ENCODE measurements at regions not wholly inside any gene's neighbourhood (a gene's known extent, or its start where the extent isn't known, plus 50 kb on each side); places are given as distances from the start of the nearest gene placed in this dataset.

- peak in 7 of 8 experiments; percentile 64 to 84 (median 80) for ATAC-seq (replicated peaks in 6 of 8)
- 1 to 82% (median 52%) methylated on average over 4 to 12 of the region's 14 CpGs; no CpG with 5 or more reads in 1 of the 10 experiments for WGBS, 10 experiments
- peaks cover 42 to 53% of the 10 kb centered on the region in 2 donors for H3K4me1 ChIP-seq (replicated peaks in 1 of 2)
- H3K4me3 ChIP-seq: no peak overlapping the region
- H3K27ac ChIP-seq: peak overlapping the region in 1 of 2 donors; percentile 39
- in situ Hi-C loops (cut with MboI; ENCODE audit: low pct_unique_long_range_greater_than_20kb in 2 of 9, low sequenced_read_pairs in 9 of 9, unreplicated experiment in 9 of 9): no loop called here
These were observed 281.7 kb downstream of the TMEM38B start for GRCh38 chr9:105975886-105976645.

- H3K4me3 ChIP-seq: no peak overlapping the region
- peaks cover 39 to 48% of the 10 kb centered on the region in 2 donors for H3K4me1 ChIP-seq (replicated peaks in 1 of 2)
- no peak overlapping the region for H3K27ac ChIP-seq
- ATAC-seq (replicated peaks in 6 of 8): no peak
- 11 to 66% (median 56%) methylated on average over 1 to 7 of the region's 7 CpGs; no CpG with 5 or more reads in 3 of the 10 experiments for WGBS, 10 experiments
- in situ Hi-C loops (cut with MboI; ENCODE audit: low pct_unique_long_range_greater_than_20kb in 2 of 9, low sequenced_read_pairs in 9 of 9, unreplicated experiment in 9 of 9): no loop called here
These were observed 284.0 kb downstream of the TMEM38B start for GRCh38 chr9:105978336-105978735.

- in situ Hi-C loops (cut with MboI; ENCODE audit: low pct_unique_long_range_greater_than_20kb in 2 of 9, low sequenced_read_pairs in 9 of 9, unreplicated experiment in 9 of 9): no loop called here
These were observed 284.5 kb downstream of the TMEM38B start for GRCh38 chr9:105978826-105979225.

GRCh38 chr9:105979290-105979689, 284.9 kb downstream of the TMEM38B start:
- Histone ChIP-seq H3K4me3 (no peak overlapping the region), H3K4me1 (replicated peaks in 1 of 2) (peaks cover 39 to 49% of the 10 kb centered on the region in 2 donors), H3K27ac (no peak overlapping the region)
- WGBS, 10 experiments: 13 to 100% (median 83%) methylated on average over 1 to 2 of the region's 2 CpGs
- ATAC-seq (replicated peaks in 6 of 8): no peak
- in situ Hi-C loops (cut with MboI; ENCODE audit: low pct_unique_long_range_greater_than_20kb in 2 of 9, low sequenced_read_pairs in 9 of 9, unreplicated experiment in 9 of 9): no loop called here

More at GRCh38 chr9:105978826-105979225, 284.5 kb downstream of the TMEM38B start:
- Histone ChIP-seq H3K4me3 (no peak overlapping the region), H3K27ac (no peak overlapping the region), H3K4me1 (replicated peaks in 1 of 2) (peaks cover 39 to 48% of the 10 kb centered on the region in 2 donors)
- no peak for ATAC-seq (replicated peaks in 6 of 8)
- 0 to 71% (median 26%) methylated on average over 1 to 3 of the region's 3 CpGs; no CpG with 5 or more reads in 3 of the 10 experiments for WGBS, 10 experiments

- Histone ChIP-seq H3K4me1 (replicated peaks in 1 of 2) (peaks cover 0 to 13% of the 10 kb centered on the region in 2 donors), H3K4me3 (no peak overlapping the region), H3K27ac (no peak overlapping the region)
- ATAC-seq (replicated peaks in 6 of 8): peak in 3 of 8 experiments; percentile 39 to 75 (median 65)
- WGBS, 10 experiments: 0 to 67% (median 21%) methylated on average over 1 to 2 of the region's 2 CpGs; no CpG with 5 or more reads in 2 of the 10 experiments
- in situ Hi-C loops (cut with MboI; ENCODE audit: low pct_unique_long_range_greater_than_20kb in 2 of 9, low sequenced_read_pairs in 9 of 9, unreplicated experiment in 9 of 9): no loop called here
These were observed 290.4 kb downstream of the TMEM38B start for GRCh38 chr9:105984714-105985113.

- H3K4me3 ChIP-seq: no peak overlapping the region
These were observed 298.9 kb downstream of the TMEM38B start for GRCh38 chr9:105993116-105993854.

GRCh38 chr9:105993921-105994715, 299.8 kb downstream of the TMEM38B start:
- in situ Hi-C loops (cut with MboI; ENCODE audit: low pct_unique_long_range_greater_than_20kb in 2 of 9, low sequenced_read_pairs in 9 of 9, unreplicated experiment in 9 of 9): no loop called here
- Histone ChIP-seq H3K4me3 (no peak overlapping the region), H3K4me1 (replicated peaks in 1 of 2) (peaks cover 7 to 8% of the 10 kb centered on the region in 2 donors), H3K27ac (no peak overlapping the region)
- ATAC-seq (replicated peaks in 6 of 8): no peak
- WGBS, 10 experiments: 10 to 94% (median 86%) methylated on average over 2 to 8 of the region's 8 CpGs; no CpG with 5 or more reads in 1 of the 10 experiments

More at GRCh38 chr9:105993116-105993854, 298.9 kb downstream of the TMEM38B start:
- in situ Hi-C loops (cut with MboI; ENCODE audit: low pct_unique_long_range_greater_than_20kb in 2 of 9, low sequenced_read_pairs in 9 of 9, unreplicated experiment in 9 of 9): no loop called here
- ATAC-seq (replicated peaks in 6 of 8): peak in 2 of 8 experiments; percentile 7 to 47
- Histone ChIP-seq H3K27ac (no peak overlapping the region), H3K4me1 (replicated peaks in 1 of 2) (peaks cover 7 to 8% of the 10 kb centered on the region in 2 donors)
- 0 to 49% (median 21%) methylated on average over 1 to 8 of the region's 9 CpGs; no CpG with 5 or more reads in 1 of the 10 experiments for WGBS, 10 experiments

- 60 to 100% (median 86%) methylated on average over 1 to 2 of the region's 2 CpGs; no CpG with 5 or more reads in 5 of the 10 experiments for WGBS, 10 experiments
These were observed 300.6 kb downstream of the TMEM38B start for GRCh38 chr9:105994970-105995369.

GRCh38 chr9:106017198-106017740, 322.9 kb downstream of the TMEM38B start:
- Histone ChIP-seq H3K4me1 (replicated peaks in 1 of 2) (peaks cover 26 to 29% of the 10 kb centered on the region in 2 donors), H3K4me3 (no peak overlapping the region), H3K27ac (no peak overlapping the region)
- WGBS, 10 experiments: 11 to 100% (median 87%) methylated on average over 1 to 4 of the region's 4 CpGs; no CpG with 5 or more reads in 1 of the 10 experiments
- in situ Hi-C loops (cut with MboI; ENCODE audit: low pct_unique_long_range_greater_than_20kb in 2 of 9, low sequenced_read_pairs in 9 of 9, unreplicated experiment in 9 of 9): no loop called here
- no peak for ATAC-seq (replicated peaks in 6 of 8)

More at GRCh38 chr9:105994970-105995369, 300.6 kb downstream of the TMEM38B start:
- peak; percentile 35 to 100 (median 91) for ATAC-seq (replicated peaks in 6 of 8)
- Histone ChIP-seq H3K4me3 (no peak overlapping the region), H3K27ac (no peak overlapping the region), H3K4me1 (replicated peaks in 1 of 2) (peaks cover 7 to 8% of the 10 kb centered on the region in 2 donors)
- in situ Hi-C loops (cut with MboI; ENCODE audit: low pct_unique_long_range_greater_than_20kb in 2 of 9, low sequenced_read_pairs in 9 of 9, unreplicated experiment in 9 of 9): no loop called here

GRCh38 chr9:106019039-106019680, 324.8 kb downstream of the TMEM38B start:
- WGBS, 10 experiments: 0 to 43% (median 14%) methylated on average over 2 to 3 of the region's 3 CpGs; no CpG with 5 or more reads in 4 of the 10 experiments
- H3K27ac ChIP-seq: peak overlapping the region; percentile 70 to 87
- no peak overlapping the region for H3K4me3 ChIP-seq
- ATAC-seq (replicated peaks in 6 of 8): peak in 4 of 8 experiments; percentile 31 to 65 (median 52)
- in situ Hi-C loops (cut with MboI; ENCODE audit: low pct_unique_long_range_greater_than_20kb in 2 of 9, low sequenced_read_pairs in 9 of 9, unreplicated experiment in 9 of 9): no loop called here
- peaks cover 26 to 29% of the 10 kb centered on the region in 2 donors for H3K4me1 ChIP-seq (replicated peaks in 1 of 2)

- Histone ChIP-seq H3K4me3 (no peak overlapping the region), H3K4me1 (replicated peaks in 1 of 2) (peaks cover 26 to 29% of the 10 kb centered on the region in 2 donors), H3K27ac (peak overlapping the region; percentile 74 to 87)
- WGBS, 10 experiments: 0 to 70% (median 9%) methylated on average over 2 to 5 of the region's 5 CpGs; no CpG with 5 or more reads in 2 of the 10 experiments
- in situ Hi-C loops (cut with MboI; ENCODE audit: low pct_unique_long_range_greater_than_20kb in 2 of 9, low sequenced_read_pairs in 9 of 9, unreplicated experiment in 9 of 9): no loop called here
- peak in 5 of 8 experiments; percentile 36 to 67 (median 46) for ATAC-seq (replicated peaks in 6 of 8)
These were observed 325.4 kb downstream of the TMEM38B start for GRCh38 chr9:106019702-106020101.

GRCh38 chr9:106020186-106020585, 325.8 kb downstream of the TMEM38B start:
- ATAC-seq (replicated peaks in 6 of 8): no peak
- H3K27ac ChIP-seq: peak overlapping the region; percentile 74 to 87
- H3K4me3 ChIP-seq: no peak overlapping the region
- in situ Hi-C loops (cut with MboI; ENCODE audit: low pct_unique_long_range_greater_than_20kb in 2 of 9, low sequenced_read_pairs in 9 of 9, unreplicated experiment in 9 of 9): no loop called here
- 0 to 100% (median 36%) methylated on average over 1 to 2 of the region's 2 CpGs; no CpG with 5 or more reads in 2 of the 10 experiments for WGBS, 10 experiments
- peaks cover 26 to 29% of the 10 kb centered on the region in 2 donors for H3K4me1 ChIP-seq (replicated peaks in 1 of 2)

All from motor neuron (in vitro differentiated cells).